ENCODE measurements at regions not wholly inside any gene's neighbourhood (a gene's known extent, or its start where the extent isn't known, plus 50 kb on each side); places are given as distances from the start of the nearest gene placed in this dataset.

DNA sequence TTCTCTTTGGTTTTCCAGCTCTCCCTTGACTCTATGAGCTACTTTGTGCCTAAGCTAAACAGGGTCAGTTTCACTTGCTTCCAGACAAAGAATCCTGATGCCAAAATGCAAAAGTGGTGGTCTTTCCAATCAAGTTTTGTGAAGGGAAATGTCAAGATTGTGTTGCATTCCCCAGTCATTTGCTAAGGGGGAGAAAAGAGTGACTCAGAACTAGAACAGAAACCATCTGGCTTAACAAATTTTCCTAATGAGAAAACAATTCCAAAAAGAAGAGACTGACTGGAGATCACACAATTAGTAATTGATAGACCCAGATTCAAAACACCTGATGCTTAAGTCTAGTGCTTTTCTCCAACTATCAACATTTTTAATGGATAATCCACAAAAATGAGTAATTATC, 235.1 kb upstream of the DIO2 start:
- no peak for DNase-seq

DNA sequence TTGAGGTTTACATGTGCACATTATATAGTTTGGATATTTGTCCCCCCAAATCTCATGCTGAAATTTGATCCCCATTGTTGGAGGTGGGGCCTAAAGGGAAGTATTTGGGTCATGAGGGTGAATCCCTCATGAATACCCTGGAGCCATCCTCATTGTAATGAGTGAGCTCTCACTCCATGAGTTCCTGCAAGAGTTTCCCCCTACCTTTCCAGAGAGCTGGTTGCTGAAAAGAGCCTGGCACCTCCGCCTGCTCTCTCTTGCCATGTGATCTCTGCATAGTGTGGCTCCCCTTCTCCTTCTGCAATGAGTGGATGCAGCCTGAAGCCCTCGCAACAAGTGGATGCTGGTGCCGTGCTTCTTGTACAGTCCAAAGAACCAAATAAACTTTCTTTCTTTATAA, 234.3 kb upstream of the DIO2 start:
- no peak for DNase-seq

DNA sequence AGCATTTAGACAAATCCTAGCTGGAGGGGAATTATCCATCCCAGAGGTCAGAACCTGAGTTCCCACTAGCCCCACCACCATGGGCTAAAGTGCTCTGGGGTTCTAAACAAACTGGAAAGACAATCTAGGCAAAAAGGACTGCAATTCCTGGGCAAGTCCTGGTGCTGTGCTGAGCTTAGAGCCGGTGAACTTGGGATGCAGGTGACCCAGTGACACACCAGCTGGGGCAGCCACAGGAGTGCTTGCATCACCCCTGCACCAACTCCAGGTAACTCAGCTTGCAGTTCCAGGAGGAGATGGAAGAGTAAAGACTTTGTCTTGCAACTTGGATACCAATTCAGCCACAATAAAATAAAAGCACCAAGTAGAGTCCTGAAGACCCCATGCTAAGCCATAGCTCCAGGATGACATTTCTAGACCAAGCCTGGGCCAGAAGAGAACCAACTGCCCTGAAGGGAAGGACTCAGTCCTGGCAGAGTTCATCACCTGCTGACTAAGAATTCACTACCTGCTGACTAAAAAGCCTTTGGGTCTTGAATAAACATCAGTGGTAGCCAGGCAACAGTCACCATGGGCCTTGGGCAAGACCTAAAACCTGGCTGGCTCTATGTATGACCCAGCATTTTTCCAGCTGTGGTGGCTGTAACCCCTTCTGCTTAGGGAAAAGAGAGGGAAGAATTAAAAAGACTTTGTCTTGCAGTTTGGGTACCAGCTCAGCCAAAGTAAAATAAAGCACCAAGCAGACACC, 223.4 kb upstream of the DIO2 start:
- no peak for DNase-seq

DNA sequence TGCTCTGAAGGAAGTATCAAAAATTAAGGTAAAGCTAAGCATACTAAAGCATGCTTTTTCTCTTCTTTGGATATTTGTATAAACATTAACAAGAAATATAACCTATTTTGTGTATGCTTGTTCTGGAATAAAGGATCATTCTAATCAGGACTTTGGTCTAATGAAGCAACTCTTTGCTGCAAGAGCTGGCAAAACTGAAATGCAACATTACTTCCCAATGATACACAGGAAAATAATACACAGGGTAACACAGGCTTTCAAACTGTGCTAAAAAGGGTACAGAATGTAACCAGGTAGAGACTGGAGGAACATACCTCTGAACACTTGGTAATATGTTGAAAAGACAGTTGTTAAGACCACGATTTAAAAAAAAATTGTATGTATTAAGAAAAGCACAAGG, 222.5 kb upstream of the DIO2 start:
- DNase-seq: no peak

DNA sequence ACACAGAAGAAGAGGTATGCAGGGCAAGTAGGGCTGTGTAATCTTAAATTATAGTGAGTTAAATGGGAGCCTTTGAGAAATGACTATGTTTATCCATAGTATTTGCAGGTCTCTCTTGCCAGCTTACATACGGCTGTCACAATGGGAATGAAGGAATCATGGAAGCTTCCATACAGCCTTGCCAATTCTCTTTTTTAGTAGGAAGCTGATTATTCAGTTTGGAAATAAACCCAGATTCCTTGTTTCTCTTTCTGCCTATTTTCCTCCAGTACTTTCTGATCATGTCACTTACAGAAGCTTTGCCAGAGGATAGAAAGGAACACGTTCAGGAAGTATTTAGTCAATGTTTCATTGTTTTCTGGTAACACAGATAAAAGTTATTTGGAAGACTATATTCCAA, 217.4 kb upstream of the DIO2 start:
- no peak for DNase-seq

DNA sequence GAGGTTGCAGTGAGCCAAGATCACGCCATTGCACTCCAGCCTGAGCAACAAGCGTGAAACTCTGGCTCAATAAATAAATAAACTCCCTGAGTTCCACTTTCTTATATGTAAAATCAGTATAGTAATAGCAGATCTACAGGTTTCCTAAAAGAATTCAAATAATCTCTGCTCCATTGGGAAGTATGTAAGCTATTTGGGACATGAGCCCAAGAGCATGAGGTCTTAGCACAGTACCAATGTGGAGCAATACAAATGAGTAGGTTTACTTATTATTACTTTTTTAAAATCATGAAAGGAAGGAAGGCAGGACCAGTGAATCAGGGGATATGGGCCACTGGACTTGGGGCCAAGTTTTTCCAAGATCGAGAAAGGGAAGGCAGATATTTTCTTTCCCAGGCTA, 216.9 kb upstream of the DIO2 start:
- DNase-seq: no peak

DNA sequence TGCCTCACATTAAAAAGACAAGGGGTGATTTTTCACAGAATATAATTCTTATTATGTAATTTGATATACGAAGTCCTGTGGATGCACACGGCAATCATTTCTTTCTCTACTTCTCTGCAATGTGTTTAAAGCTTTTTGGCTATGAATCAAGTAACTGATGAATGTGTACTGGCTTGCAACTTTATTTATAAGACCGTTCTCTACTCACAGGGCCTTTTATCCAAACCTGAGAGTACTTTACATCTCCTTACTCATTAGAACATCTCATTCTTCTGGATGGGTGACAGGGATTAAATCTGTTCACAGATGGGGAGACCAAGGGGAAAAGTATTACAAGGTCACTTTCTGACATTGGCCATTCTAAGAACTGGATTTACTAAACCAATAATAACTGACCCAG, 215.8 kb upstream of the DIO2 start:
- DNase-seq: no peak

DNA sequence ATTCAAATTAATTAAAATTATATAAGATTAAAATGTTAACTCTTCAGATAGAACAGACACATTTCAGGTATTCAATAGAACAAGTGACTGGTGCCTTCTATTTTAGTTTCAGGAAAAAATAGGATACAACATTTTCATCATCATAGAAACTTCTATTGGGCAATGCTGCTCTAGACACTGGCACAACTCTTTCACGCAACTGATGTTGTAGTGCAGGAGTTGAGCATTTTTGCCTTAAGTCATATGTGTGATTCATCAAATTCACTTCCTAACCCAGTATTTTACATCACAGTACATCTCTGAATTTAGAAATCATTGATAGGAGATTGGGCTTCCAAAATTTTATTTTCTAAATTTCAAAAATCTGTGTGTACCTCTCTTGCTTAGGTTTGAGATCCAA, 215.4 kb upstream of the DIO2 start:
- no peak for DNase-seq

DNA sequence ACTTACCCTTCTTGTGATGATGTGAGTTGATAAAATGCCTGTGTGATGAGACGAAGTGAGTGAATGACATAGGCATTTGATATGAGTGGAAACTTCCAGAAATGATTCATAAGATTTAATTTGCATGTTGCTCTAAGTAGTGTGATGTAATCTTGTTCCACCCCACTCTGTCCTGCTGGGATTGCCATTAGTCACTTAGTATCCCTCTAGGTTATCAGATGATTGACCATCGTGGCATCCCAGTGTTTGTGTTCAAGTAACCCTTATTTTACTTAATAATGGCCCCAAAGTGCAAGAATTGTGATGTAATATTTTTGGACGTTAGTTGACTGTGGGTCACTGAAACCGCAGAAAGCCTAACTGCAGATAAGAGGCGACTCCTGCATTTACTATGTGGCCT, 214.4 kb upstream of the DIO2 start:
- no peak for DNase-seq

DNA sequence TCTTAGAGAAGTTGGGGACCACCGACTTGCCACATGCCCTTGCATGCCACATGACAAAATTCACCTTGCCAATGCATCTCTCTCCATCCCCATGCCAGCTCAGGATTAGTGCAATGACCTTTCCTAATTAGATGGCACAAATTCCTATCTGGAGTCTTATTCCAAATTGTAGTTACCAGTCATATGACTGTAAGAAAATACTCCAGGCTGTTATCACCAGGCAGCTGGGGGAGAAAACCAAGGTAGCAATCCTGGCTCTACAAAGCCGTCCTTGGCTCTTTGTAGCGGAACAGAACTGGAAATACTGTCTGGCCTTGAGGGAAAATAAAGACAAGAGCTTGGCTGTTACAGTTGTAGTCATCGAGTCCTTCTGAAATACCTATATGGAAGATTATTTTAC, 208.5 kb upstream of the DIO2 start:
- no peak for DNase-seq

DNA sequence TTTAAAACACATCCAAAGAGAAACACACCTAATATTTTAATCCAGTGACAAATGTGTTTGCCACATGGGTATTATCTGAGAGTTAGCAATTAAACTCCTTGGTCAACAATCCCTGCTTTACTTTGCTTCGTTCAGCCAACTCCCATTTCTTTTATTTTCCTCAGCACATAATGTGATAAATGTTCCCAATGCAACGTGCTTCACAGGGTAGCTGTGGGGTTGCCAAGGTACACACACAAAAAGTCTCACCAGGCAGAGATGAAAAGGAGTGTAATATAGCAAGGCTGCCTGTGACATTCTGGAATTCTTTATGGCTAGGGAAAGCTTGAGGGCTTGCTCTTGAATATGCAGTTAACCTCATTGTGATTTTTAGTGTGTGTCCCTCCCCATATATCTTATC, 208.0 kb upstream of the DIO2 start:
- no peak for DNase-seq

DNA sequence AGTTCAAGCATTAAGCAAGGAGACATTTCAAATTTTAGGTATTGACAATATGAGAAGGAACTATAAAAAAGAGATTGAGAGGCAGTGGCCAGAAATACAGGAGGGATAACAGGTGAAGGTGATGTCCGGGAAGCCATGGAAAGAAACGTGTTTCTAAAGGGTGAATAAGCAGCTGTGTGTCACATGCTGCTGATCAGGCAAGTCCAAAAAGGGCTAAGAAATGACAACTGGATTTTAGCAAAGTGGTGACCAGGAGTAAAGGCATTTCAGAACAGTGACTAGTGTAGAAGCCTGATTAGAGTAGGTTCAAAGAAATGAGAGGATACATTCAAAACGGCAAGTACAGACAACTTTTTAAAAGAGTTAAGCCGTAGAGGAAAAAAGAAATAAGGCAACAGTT, 204.3 kb upstream of the DIO2 start:
- no peak for DNase-seq

DNA sequence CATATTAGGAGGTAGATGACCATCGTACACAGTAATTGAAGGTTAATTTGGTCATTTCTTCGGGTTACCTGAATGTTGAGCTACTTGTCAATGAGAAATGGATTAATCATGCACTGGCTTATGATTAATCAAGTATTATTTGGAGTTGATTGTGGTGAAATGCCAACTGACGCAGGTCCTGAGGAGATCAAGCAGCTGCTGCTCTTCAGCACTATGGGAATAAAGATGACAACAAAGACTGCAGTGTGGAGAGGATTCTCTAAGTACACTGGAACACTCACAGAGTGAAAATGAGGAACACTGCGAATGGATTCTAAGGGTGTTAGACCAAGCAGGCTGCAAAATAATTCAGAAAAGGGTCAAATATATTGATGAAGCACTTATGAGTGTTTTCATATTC, 202.8 kb upstream of the DIO2 start:
- no peak for DNase-seq

DNA sequence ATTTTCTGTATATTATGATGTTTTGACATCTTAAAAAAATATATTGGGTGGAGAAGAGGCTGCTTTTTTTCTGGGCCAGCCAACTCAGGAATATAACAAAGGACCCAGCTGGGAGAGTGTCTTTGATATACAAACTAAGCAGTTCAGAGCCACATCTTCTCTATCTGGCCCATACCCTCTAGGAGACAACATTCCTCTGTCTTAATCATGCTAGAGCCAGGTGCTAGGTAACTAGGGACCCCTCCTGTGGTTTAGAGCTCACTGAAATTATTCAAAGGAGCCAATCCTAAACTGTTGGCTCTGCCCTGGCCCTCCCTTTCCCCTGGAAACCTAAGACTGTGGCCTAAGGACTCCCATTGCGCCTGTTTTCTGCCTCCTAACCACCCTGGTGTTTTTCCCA, 193.1 kb upstream of the DIO2 start:
- no peak for DNase-seq

DNA sequence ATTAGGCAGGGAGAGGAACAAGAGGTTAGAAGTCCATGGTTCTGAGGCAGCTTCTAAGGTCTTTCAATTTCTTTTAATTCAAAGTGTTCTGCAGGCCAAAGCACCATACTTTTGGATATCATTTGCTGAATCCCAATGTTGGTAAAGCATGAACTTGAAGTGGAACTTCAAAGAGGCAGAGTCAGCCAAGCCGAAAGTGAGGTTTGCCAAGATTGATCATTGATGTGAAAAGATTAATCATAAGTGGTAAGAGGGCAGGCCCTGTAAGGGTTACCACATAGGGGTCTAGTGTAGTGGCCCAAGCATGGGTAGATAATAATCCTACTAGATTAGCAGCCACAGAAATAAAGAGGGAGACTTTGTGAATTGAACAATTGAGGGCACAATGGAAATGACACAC, 191.7 kb upstream of the DIO2 start:
- no peak for DNase-seq

DNA sequence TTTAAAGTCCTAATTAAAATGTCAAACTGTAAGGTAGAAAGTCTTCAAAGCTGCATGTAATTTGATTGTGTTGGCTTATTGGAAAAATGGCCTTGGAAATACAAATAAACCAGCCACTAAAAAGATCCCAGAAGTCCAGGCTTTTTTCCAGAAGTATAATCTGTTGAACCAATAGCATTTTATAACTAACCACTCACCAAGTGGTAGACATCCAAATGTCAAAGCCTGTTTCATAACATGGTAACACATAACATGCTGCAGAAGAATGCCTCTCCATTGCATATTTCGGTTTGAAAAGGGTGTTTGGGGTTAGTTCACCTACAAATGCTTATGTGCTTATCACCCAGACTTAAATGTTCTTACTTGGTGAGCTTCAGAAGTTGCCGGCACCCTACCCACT, 183.7 kb upstream of the DIO2 start:
- no peak for DNase-seq

DNA sequence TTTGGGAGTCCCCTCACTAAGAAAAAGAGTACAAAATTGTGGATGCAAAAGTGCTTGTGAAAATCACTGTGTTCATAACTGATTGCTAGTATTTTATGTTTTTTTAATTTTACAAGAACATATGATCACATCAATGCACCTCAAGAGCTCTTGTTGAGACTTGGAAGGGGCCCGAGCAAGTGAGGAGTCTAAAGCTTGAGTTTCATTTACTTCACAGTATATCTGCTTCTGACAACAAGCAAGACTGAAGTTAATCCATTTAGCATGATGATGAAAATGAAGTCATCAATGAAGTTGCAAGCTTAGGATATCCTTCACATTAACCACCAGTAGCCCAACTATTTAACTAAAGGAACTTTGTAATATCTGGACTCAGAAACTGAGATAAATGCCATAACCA, 182.5 kb upstream of the DIO2 start:
- no peak for DNase-seq

DNA sequence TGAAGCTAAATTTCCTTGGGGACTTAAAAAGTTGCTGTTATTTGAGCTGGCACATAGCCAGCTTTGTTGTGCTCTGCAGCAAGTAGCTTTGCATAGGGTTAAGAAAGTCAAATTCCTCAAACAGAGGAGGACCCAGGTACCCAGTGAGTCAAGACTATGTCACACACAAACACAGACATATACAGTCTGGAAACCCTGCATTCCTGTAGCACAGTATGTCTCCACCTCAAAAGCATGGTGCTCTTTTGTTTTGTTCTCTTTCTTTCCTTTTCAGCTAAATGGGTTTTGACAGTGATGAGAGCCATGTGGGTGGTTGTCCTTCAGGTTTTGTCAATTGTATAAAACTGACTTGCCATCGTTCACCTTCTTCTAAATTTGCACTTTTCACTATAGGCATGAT, 179.6 kb upstream of the DIO2 start:
- no peak for DNase-seq

DNA sequence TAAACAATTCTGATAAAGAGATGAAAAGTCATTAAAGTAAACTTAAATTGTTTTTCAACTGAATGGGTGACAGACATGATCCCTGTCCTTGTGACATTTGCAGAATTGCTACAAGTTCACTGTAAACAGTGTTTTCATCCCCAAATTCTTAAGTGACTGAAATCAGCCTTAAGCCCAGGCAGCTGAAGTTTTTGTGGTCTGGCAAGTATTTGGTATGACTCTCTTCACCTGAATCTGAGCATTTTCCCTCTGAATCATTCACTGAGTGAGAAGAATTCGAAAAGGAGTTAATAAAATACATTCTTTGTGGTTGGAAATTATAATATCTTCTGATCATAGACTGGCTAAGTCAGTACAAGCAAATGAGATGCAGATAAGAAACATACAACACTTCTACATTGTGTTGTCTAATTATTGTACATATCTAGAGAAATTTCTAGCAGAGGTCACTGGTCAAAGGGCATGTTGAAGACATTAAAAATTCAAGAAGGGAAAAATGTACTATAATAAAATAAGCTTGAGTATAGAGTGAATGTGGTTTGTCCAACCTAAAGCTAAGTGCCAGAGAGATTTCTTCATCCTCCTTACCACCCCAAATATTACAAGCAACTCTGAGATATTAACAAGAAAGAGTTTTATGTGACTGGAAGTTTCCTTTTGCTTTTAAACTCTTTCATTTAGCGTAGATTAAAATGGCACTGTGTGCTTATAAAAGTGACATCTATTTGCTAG, 177.8 kb upstream of the DIO2 start:
- no peak for DNase-seq

DNA sequence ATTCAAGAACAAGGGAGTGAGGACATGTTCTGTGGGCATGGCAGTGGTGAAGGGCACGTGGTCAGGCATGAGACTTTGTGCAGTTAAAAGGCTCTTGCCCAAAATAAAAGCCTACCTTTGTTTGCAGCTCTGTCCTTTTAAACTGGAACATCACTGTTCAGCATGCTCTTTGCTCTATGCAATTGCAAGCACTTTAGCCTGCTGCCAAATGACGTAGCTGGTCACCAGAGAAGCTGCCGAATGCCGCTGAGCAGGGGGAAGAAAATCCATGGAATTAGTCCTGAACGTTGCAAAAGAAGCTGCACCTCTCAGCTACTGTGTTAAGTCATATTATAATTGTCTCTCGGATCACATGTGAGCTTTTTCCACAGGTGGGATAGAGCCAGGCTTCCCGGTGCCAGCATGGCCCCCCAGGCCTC, 176.3 kb upstream of the DIO2 start:
- DNase-seq: no peak

DNA sequence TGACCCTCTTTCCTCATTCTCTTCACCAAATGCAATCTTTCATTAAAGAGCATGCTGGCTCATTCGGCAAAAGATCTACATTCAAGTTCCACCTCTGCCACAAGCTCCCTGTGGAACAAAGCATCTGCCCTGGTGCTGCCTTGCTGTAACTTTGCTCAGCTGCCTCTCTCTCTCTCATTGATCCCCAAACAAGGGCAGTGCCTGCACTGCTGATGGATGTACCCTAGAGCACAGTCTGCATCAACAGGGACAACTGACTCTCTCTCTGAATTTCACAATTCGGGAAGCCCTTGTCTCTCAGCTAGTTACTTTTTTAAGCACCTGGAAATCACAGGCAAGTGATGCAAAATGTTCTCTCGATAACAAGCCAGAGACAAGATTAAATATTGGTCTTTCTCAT, 174.0 kb upstream of the DIO2 start:
- DNase-seq: no peak

DNA sequence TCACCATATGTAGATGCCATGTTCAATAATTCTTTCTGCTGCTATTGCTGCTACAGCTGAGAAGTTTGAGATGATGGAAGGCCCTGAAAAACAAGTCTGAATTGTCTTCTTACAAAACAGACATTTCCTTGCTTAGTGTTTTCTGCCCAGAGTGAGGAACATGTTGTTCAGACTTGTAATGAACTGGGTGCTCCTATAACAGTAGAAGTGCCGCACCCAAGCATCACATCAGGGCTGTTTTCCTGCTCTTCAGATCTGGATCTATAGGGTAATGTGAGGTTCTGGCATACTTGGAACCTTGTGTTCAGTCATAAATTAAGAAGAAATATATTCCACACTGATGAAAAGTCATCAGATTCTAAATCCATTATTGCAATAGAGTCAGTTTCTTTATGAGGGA, 171.9 kb upstream of the DIO2 start:
- no peak for DNase-seq

DNA sequence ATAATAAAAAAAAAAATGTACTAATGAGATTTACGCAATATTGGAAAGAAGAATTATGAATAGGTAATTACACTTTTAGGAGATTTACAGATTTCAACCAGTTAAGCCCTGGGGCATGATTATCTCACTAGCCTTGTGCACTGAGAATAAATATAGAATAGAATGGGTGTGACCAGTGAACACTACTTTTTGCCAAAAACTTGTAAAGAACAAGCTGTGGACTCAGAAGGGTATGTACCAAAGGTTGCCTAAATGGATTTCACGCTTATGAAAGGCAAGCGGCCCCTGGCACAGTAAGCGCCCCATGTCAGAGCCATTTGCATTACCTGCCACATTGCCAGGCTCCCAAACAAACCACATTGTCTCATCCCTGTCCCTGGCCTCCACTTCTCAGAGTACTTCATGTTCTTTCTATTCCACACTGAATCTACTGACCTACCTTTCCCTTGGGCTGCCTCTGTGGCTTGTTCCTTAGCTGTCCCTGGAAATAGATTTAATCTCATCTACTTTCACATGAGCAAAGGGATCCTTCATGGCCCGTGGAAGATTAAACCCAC, 170.6 kb upstream of the DIO2 start:
- no peak for DNase-seq

DNA sequence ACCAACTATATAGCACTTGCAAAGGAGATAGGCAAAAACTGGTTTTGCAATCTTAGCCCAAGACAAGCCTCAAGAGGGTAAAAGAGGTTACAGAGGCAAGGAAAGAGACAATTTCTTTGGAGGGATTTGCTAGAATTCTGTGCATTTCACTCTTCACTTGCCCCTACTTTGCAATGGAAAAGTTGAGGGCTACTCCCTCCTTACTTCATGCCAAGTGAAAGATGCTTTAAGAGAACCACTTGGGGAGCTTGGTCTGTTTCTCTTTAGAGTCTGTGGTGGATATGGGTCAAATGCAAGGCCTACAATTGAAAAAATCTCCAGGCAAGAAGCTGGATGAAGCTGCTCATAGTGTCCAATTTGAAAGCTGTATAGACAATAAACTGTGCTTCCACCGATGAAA, 167.7 kb upstream of the DIO2 start:
- no peak for DNase-seq

Measured in NCI-H446 (cell line).